Astrocyte (in vitro differentiated cells and primary cell): ENCODE measurements at regions not wholly inside any gene's neighbourhood (a gene's known extent, or its start where the extent isn't known, plus 50 kb on each side); places are given as distances from the start of the nearest gene placed in this dataset.

Source experiments
- CTCF ChIP-seq: IDR thresholded peaks from 2 replicates; pipeline ENCODE4 v1.5.1; 2011; ENCODE audit warnings: low read depth, mild to moderate bottlenecking, inconsistent platforms, low read length, moderate library complexity; ENCODE audit not compliant: insufficient read depth
- EZH2 ChIP-seq: IDR thresholded peaks from 2 replicates; pipeline ENCODE4 v1.6.1; 2012; ENCODE audit warnings: mild to moderate bottlenecking, low read length, inconsistent platforms; ENCODE audit not compliant: insufficient read depth

DNA sequence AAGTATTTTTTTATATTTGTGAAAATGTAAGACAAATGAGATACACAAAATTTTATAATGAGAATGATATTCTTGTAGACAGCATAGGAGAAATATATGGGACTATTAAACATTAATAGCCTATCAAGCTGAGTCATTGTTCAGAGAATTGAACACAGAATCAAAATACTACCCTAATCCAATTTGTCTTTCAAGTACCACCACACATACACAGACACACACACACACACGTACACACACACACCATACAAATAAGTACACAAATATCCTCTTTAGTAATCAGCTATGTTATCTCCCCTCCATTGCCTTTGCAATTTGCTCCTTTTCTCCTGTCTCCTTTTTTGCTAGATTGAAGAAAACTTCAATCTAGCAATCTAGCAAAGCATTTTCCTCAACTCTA, 499.3 kb downstream of the FOXG1 start:
- TF ChIP-seq EZH2: no peak
- TF ChIP-seq CTCF: no peak
